ENCODE measurements at regions not wholly inside any gene's neighbourhood (a gene's known extent, or its start where the extent isn't known, plus 50 kb on each side); places are given as distances from the start of the nearest gene placed in this dataset.

DNA sequence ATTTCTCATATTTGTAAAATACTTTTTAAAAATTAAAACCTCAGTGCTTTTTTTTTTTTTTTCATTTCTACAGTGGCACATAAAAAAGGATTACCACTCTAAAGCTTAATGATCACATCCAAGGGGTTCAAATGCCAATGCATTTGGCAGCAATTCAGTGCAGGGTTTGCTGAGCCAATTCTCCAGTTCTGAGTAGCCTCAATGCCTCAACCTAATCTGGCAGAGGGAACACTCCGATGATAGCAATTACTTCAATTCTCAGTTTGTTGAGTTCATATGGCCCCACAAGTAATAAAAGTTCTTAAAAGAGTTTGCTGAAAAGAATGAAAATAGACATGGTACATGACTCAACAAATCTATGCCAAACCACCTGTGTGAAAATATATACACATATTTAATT, 79.3 kb upstream of the RBMS3 start:
- no peak for TF ChIP-seq CTCF (IDR thresholded peaks at IDR 0.05; ENCODE audit: insufficient read depth, low read length, poor library complexity, severe bottlenecking)
- TF ChIP-seq EZH2phosphoT487 (conservative IDR thresholded peaks at IDR 0.05; ENCODE audit: low read length) = no peak
